T-helper 2 cell (primary cell): ENCODE measurements at regions not wholly inside any gene's neighbourhood (a gene's known extent, or its start where the extent isn't known, plus 50 kb on each side); places are given as distances from the start of the nearest gene placed in this dataset.

Experiments
- DNase-seq, 5 experiments: peaks; one replicate each; pipeline versions ENCODE4 v3.0.0 to v3.0.0-alpha.2; 2012 to 2022

DNA sequence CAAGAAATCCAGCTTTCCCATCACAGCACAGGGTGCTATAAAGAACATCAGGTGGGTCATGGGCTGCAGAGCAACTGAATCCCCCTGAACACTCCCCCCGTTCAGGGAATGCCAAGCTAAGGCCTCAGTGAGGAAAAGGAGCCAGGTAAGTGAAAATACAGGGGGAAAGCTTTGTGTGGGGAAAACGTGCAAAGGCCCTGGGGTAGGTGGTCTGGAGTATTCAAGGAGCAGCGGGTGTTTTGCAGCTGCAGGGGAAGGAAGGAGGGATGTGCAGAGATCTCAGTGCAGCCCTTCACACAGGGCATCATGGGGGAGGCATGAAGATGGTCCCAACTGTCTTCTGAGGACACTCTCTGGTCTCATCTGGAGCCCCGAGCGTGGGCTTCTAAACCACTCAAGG is 119.2 kb downstream of the ETS2 start:
- DNase-seq: no peak

DNA sequence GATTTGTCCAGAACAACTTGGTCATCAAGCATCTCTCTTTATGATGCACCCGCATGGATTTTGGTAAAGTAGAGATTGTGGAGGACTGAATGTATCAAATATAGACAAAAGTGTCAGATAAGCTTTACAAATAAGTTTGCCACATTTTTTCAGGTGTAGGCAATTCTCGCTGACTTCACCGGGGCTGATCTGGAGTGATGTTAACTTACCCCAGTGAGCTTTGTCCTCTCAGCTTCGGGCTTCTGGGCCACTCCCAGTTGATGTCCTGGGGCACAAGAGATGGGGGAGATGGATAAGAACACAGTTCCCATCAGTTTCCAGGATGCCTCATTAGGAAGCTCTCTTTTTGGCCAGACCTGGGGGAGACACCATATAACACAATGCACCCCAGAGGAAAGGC is 117.7 kb downstream of the ETS2 start:
- DNase-seq: no peak

DNA sequence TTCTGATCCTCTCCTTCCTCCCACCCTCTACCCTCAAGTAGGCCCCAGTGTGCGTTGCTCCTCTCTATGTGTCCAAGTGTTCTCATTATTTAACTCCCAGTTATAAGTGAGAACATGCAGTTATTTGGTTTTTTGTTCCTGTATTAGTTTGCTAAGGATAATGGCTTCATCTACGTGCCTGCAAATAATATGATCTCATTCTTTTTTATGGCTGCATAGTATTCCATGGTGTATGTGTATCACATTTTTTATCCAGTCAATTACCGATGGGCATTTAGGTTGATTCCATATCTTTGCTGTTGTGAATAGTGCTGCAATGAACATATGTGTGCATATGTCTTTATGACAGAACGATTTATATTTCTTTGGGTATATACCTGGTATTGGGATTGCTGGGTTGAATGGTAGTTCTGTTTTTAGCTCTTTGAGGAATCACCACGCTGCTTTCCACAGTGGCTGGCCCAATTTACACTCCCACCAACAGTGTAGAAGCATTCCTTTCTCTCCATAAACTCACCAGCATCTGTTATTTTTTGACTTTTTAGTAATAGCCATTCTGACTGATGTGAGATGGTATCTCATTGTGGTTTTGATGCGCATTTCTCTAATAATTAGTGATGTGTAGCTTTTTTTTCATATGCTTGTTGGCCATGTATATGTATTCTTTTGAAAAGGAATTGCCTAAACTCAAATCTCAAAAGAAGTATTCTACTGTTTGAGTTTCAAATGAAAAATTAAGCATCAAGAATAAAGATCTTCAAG is 116.9 kb downstream of the ETS2 start:
- no peak for DNase-seq

DNA sequence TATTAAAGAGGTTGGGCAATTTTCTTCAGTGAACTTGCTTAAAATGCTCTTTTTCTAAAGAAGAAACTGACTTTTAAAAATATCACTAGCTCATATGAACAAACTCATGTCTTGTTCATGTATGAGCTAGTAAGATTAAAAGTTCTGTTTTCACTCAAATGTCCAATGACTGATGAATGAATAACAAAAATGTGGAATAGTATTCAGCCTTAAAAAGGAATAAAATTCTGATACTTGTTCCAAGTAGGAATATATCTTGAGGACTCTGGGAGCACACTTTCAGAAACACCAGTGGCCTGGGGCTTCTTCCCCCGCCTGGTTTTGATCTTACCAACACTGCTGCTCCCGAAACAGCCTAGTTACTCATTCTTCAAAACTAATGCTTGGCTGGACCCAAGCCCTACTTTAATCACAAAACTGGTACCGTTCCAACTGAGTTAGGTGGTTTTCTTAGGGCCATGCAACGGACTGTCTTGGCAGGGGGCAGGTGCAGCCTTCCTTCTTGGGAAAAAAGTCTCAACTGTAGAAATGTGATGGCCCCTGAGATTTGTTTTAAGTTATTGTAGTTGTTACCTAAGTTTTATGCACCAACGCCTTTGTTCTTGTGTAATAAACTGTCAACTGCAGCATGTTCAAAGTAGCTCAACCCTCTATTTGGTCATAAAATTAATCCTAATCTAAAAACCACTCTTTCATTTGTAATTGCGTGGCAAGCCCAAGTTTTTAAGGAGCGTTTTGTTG is 116.0 kb downstream of the ETS2 start:
- DNase-seq: no peak

DNA sequence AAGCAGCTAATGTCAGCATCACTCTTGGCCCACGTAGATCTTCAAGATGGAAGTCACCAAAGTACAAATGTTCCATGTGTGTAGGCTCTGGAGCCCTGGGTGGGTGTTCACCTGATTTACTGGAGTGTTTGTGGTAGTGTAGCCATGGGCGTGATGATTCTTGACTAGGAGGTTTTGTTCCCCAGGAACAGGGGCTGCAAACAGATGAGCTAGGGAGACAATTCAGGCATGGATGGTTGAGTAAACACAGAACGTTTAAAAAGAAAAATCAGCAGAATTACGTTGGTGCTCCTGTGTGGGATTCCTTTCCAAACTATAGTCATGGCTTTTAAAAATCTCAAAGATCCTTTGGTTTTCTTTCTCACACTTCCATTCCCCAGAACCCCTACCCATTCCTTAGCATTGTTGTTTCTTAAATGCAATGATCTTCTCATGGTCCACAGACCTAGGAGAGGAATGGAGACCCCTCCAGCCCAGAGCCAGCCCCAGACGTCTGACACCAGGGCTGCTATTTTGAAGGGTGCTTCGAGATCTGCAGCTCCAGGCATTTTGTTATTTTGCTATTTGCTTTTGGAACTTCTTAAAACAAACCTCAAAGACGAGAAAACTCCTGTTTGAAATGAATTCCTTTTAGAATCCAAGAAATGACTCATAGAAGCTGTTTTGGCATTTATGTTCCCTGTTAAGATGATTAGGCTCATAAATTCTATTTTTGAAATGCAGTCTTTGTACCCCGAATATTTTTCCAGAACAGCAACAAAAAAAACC is 115.1 kb downstream of the ETS2 start:
- no peak for DNase-seq

DNA sequence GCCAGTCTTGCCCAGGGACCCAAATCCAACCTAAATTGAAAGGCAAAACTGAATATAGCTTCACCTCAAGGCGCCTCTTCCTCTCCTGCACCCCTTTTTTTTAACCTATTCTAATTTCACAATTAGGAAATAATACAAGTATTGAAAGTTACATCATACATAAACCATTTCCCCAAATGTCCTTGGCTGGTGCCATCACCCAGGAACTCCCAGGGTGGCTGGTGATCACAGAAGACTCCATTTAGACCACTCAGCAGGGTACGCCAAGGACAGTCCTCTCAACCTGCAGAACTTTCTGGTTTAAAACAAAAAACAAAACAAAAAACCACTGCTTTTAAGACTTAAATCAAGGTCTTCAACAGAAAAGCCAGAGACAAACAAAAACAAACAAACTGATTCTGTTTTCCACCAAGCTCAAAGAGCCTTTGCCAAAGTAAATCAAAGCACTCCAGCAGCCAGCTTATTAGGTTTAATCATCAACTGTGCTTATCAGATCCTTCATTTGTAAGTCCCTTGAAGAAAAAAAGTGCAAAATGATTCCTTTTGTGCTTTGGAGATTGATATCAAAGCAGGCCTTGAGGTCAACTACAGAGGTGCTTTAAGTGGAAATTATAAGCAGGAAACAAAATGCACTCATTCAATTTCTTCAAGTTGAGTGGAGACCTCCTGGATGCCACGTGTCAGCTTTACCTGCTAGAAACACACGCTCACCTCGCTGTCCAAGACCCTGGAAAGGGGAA is 113.0 kb downstream of the ETS2 start:
- no peak for DNase-seq

DNA sequence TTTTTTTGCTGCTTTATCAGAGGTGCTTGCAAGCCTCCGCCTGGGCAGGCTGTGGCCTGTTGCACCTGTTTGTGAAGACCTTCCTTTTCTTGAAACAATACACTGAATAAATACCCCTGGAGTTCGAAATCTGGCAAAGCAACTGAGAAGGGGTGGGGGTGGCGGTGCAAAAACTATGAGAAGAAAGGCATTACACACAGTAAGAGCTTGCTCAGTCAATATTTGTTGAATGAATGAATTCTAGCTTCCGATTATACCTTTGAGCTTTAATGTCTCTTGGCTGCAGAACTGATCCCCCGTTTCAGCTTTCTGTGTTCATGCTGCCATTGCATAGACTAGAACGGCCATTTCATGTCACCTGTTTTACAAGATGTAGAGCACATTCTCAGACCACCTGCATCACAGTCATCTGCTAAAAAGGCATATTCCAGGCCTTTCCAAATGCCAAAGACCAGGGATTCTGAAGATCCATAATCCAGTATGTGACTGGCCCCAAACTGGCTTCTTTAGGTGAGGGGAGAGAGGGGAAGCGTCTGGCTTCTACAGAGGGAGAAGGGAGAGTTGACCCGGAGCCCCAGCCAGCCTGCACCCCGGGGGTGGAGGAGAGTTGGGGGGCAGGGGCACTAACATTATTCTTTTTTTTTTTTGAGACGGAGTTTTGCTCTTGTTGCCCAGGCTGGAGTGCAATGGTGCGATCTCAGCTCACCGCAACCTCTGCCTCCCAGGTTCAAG is 111.5 kb downstream of the ETS2 start:
- no peak for DNase-seq

DNA sequence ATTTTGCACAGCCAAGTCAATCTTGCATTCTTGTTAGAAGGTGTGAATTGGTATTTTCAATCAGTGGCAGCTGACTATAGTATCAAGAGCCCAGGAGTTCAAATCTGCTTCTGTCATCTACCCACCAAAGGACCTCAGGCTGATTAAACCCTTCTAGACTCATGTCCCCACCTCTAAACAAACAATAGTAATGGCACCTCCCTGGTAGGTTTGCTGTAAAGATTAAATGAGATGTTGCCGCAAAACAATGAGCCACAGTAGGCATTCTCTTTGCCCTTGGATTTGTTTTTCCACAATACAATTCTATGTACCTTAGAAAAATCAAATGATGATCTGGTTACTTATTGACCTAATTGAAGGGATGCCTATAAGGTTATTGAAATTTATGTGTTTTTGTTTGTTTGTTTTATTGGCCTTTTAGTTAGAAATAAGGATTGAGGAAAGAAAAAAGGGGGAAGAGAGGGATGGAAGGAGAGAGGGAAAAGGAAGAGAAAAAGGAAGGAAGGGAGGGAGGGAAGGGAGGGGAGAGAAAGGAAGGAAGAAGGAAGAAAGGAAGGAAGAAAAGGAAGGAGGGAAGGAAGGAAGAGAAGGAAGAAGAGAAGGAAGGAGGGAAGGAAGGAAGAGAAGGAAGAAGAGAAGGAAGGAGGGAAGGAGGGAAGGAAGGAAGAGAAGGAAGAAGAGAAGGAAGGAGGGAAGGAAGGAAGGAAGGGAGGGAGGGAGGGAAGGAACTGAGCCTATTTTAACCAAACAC is 110.7 kb downstream of the ETS2 start:
- no peak for DNase-seq

DNA sequence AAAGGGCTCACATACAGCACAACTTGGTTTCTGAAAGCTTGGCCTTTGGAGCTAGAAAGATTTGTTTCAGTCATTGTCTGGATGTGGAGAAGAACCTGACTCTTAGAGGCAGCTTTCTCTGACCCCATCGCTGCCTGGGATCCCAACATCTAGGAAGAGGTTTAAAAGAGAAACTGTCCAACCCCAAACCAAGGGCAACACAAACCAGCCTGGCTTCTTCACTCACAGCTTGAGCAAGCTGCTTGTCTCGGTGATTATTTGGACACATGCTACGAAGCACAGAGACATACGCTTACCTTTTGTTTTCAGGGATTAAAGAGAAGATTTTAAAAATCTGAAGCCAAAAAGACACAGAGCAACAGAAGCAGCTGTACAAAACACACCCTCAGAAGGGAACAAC is 109.8 kb downstream of the ETS2 start:
- no peak for DNase-seq

DNA sequence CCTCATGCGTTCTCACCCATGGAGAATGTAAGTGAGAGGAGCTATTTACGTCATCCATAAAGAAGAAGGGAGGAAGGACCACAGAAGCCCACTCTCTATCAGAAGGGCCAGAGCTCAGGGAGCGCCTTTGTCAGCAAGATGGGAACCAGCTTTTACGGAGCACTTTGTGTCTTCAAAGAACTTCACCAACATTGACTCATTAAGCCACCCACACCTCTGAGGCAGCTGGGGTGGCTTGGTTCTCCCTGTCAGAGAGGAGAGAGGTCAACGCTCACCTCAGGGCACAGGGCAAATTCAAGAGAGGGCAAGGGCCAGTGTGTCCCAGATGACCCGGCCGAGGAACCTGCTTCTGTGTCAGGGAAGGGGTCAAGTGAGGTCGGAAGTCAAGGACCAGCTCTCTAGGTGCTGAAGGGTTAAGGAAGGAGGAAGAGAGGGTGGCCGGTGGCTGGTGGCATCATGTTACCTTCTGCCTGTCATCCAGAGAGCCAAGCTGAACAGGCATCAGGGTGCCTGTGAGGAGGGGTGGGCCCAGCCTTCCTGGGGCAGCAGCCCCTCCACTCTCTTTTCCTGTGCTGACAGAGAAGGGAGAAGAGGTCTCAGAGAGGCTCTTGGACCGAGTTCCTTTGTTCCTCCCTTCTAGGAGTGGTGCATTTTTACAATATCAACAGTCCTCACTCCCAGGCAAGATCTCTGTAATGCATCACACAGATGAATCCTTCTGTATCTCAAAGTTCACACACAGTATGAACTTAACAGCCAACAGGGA is 109.0 kb downstream of the ETS2 start:
- peak in 1 of 5 experiments; percentile 28 for DNase-seq

DNA sequence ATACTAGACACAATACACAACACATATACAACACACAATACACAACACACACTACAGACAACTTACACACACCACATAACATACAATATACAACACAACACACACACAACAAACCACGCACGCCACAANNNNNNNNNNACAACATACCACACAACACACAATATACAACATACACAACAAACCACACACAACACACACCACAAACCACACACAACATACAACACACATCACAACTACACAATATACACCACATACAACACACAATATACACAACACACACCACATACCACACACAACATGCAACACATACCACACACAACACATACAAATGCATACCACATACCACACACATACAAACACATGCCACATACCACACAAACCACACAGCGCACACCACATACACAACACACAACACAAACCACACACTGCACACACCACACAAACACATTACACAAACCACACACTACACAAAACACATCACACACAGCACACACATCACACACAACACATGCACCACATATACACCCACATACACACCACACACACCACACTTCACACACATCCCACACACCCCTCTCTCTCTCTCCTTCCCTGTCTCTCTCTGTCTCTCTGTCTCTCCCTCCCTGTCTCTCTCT is 108.3 kb downstream of the ETS2 start:
- peak in 1 of 5 experiments; percentile 30 for DNase-seq

DNA sequence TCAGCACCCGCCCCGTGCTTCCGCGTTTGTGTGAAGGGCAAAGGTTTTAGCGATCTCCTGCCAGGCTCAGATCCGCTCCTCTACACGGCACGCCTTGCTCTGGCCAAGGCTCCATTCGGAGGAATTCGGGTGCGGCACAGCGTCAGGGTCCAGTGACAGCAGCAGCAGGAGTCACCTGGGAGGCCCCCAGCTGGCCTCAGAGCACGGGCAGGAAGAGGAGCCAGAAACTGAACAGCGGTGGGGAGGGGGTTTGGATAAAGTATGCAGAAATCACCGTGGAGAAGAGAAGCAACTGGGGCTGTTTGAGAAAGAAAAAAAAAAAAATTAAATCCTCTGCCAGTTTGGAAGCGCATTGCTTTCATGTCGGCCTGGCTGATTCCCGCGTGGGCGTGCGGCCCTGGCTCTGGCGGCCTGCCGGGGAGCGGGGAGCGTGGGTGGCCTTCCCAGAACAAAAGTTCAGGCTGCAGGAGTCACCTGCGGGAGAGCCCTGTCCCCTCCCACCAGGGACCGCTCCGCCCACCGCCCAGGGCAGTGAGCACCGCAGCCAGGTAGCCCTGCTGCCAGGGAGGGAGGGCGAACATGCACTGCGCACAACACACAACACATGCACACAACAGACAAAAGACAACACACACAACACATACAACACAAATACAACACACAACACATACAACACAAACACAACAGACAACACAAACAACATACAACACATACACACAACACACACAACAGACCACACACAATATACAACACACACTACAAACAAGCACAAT is 107.6 kb downstream of the ETS2 start:
- peak in 1 of 5 experiments; percentile 27 for DNase-seq

DNA sequence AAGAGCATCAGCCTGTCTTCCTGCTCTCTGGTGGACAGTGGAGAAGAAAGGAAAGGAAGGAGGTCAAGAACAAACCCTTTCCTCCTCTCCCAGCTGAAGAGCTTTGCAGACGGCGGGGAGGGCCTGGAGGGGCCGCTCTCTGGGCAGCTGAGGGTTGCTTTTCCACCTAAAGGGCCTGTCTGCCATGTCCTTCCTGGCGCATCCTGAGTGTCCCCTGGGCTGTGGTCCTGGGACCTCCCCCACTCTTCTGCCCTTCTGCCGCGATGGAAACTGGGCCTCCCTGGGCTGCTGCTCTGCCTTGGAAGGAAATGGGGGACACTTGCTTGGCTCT is 107.0 kb downstream of the ETS2 start:
- DNase-seq: no peak

DNA sequence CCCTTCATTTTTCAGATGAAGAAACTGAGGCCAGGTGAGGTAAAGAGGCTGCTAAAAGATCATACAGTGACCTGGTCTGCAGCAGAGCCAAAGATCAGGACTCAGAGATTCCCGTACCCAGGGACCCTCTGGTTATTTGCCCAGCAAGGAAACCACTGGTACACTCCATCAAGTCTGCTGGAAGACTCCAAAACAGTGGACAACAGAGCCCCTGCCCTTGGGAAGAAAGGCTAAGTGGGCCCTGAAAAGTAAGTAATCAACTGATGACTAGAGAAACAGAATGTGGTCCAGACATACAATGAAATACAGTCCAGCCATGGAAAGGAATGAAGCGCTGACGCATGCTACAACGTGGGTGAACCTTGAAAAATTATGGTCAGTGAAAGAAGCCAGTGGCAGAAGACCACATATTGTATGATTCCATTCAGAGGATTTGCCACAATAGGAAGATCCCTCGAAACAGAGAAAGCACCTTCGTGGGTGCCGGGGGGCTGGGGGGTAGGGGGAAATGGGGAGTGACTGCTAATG is 106.4 kb downstream of the ETS2 start:
- no peak for DNase-seq

DNA sequence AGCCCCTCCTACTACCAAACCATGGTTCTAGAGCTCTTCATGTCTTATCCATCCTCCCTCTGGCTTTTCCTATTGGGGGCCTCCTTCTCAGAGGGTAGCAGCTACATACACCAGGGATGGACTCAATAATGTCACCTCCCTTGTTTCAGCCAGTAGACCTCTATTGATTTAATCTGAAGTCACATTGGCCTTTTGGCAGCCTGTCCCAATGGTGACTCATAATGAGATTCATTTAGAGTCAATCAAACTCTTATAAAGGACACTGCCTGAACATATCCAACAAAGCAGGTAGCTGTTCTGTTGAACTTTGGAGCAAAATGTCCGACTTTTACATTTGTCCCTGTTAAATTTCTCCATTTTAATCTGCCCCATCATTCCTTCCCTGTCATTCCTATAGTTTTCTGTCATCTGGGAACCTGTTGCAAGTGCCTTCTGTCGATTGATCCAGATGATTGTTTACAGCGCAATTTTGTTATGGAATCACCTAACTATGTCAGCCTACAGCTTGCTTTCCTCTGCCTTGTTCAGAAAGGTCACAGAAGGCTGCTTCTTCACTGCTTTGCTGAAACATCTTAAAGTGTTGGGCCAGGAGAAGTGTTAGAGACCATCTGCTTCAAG is 105.9 kb downstream of the ETS2 start:
- no peak for DNase-seq

DNA sequence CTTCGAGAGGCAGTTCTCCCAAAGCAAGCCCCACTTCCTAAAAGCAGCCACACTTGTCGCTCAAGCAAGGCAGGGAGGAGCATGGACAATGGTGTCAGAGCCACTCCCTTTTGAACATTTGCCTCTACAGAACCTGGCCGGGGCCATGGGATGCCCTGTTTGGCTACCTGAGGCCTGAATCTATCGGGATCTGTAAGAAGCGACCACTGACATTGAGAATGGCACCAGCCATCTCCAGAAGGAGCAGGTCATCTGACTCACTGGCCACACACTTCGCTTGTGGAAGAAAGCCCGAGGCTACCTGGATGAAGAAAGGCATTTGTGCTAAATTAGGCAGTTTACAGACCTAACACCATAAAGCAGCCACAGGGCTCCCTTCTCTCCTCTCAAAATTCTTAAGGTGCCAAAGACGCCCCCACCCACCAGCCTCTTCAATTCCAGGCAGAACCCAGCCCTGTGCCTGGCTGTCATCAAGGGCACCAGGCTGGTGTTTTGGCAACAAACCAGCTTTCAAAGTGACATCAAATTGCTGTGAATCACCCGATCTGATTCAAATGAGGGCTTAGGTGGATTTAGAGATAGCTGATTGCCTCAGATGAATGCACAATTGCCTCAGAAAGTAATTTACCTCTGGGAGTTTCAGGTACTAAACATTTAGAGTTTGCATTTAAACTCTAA is 104.8 kb downstream of the ETS2 start:
- DNase-seq: peak in 1 of 5 experiments; percentile 50

DNA sequence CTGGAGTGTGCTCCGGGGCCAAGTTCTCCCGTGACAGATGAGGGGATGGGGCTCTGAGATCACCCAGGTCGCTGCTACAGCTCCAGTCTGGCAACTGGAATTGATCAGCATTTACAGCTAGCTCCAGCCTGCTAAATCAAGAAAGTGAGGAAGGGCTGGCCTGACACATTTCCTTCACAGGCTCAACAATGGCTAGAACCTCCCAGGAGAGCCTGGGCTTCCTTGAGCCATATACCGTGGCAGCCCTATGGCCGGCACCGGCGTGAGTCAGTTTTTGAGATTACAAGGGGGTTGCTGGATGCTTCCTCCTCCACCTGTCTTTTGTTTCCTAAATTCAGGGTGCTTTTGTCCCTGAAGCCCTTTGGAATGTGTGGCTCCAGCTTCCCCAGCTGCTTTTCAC is 104.2 kb downstream of the ETS2 start:
- DNase-seq: no peak

DNA sequence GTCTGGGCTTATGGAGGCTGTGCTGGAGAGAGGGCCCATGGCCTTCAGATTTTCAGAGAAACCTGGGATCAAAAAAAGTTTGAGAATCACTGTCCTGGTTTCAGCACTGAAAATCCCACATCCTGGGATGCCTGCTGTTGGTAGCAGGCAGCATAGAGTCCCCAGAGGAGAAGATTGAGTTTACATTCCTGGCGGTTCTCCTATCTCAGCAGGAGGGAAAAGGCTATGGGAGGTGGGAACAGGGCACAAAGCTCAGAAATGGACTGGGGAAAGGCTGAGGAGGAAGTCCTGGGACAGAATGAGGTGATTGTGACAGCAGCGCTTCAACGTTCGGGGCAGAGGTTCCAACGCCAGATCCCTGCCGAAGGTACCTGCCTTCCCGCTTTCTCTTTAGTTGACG is 103.4 kb downstream of the ETS2 start:
- no peak for DNase-seq
